Prostate gland (tissue), 2 donors: ENCODE measurements at regions not wholly inside any gene's neighbourhood (a gene's known extent, or its start where the extent isn't known, plus 50 kb on each side); places are given as distances from the start of the nearest gene placed in this dataset.

ENCODE experiments used
- POLR2A ChIP-seq: fragments of 450-650 bp; IDR thresholded peaks from one replicate; pipeline ENCODE4 v1.6.1; 2016; ENCODE audit warnings: antibody characterized with exemption, mild to moderate bottlenecking
- TF ChIP-seq, protein P1 (sequence below), 4 experiments: fragments of 200-600 bp in 2 of 4; fragments of 450-650 bp in 2 of 4; sonication (generic) in 2 of 4; IDR thresholded peaks; 1 replicate in 3 of 4; 2 replicates in 1 of 4; pipeline ENCODE4 v1.5.1; 2016 to 2019; ENCODE audit warnings: antibody characterized with exemption in 4 of 4, mild to moderate bottlenecking in 2 of 4, moderate library complexity in 2 of 4

DNA sequence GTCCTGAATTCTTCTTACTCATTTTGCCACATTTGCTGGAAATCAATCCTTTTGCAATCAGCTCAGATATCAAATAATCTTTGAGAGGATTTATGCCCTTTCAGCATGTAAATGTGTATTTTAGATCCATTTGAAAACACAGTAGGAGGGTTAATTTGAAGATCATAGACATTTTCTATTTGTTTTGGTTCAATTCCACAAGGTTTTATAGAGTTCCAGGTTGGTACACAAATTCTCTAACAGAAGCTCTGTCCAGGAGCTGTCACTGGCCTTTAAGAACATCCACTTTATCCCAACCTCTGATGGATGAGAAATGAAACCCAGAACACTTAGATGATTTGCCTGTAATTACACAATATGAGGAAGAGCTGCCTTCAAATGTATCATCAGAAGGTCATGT lies 157.3 kb upstream of the CHAC2 start:
- TF ChIP-seq, protein P1, sequence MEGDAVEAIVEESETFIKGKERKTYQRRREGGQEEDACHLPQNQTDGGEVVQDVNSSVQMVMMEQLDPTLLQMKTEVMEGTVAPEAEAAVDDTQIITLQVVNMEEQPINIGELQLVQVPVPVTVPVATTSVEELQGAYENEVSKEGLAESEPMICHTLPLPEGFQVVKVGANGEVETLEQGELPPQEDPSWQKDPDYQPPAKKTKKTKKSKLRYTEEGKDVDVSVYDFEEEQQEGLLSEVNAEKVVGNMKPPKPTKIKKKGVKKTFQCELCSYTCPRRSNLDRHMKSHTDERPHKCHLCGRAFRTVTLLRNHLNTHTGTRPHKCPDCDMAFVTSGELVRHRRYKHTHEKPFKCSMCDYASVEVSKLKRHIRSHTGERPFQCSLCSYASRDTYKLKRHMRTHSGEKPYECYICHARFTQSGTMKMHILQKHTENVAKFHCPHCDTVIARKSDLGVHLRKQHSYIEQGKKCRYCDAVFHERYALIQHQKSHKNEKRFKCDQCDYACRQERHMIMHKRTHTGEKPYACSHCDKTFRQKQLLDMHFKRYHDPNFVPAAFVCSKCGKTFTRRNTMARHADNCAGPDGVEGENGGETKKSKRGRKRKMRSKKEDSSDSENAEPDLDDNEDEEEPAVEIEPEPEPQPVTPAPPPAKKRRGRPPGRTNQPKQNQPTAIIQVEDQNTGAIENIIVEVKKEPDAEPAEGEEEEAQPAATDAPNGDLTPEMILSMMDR (IDR thresholded peaks at IDR 0.05): no peak
- no peak for TF ChIP-seq POLR2A
